ENCODE measurements at regions not wholly inside any gene's neighbourhood (a gene's known extent, or its start where the extent isn't known, plus 50 kb on each side); places are given as distances from the start of the nearest gene placed in this dataset.

DNA sequence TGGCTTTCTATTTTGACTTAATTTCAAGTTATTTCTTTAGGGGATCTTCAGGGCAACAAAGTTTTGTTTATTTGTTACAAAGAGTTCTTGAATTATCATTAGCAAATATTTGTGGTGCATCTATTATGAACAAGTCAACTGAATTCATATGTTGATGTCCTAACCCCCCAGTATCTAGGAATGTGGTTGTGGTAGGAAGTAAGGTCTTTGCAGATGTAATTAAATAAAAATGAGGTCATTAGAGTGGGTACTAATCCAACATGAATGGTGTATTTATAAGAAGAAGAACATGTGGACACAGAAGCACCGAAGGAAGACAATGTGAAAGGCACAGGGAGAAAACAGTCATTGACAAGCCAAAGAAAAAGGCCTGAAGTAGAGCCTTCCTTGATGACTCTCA lies 474.0 kb upstream of the DAB2 start:
- TF ChIP-seq, protein P1, sequence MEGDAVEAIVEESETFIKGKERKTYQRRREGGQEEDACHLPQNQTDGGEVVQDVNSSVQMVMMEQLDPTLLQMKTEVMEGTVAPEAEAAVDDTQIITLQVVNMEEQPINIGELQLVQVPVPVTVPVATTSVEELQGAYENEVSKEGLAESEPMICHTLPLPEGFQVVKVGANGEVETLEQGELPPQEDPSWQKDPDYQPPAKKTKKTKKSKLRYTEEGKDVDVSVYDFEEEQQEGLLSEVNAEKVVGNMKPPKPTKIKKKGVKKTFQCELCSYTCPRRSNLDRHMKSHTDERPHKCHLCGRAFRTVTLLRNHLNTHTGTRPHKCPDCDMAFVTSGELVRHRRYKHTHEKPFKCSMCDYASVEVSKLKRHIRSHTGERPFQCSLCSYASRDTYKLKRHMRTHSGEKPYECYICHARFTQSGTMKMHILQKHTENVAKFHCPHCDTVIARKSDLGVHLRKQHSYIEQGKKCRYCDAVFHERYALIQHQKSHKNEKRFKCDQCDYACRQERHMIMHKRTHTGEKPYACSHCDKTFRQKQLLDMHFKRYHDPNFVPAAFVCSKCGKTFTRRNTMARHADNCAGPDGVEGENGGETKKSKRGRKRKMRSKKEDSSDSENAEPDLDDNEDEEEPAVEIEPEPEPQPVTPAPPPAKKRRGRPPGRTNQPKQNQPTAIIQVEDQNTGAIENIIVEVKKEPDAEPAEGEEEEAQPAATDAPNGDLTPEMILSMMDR (IDR thresholded peaks at IDR 0.05; ENCODE audit: insufficient read depth, missing control alignments) = no peak
- FAIRE-seq (no peak), DNase-seq (ENCODE audit: insufficient read length, low spot score) (no peak)

DNA sequence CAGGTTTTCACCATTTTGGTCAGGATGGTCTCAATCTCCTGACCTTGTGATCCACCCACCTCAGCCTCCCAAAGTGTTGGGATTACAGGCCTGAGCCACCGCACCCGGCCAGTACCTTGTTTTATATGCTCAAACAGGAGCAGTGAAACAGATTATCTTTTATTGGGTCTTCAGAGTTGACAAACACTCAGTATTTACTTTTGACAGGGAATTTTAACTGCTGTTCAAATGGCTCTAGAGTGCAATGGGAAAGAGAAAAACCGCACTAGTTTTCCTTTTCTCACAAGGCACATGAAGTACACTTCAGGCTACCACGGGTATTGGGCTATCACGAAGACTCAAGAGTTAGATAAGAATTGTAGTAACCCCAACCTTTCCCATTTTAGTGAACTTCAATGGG lies 471.9 kb upstream of the DAB2 start:
- no peak for FAIRE-seq
- TF ChIP-seq, protein P1 (IDR thresholded peaks at IDR 0.05; ENCODE audit: insufficient read depth, missing control alignments) = no peak
- DNase-seq (ENCODE audit: insufficient read length, low spot score) = no peak

DNA sequence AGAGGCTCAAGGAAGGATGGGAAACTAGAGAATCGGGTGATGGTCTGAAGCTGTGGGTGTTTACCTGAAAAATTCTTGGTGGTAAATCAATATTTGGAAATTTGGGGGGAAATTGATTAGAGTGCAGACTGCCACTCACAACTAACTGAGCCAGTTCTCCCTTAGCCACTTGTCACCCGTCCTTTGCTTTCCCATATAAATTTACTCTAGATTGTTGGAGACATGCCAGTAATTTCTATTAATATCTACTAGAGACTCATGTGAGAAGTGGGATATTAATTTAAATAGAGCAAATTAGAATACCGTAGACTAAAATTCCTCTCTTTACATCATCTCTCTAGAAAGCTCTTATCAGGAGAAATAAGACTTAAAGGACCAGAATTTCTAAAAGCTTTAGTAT lies 471.3 kb upstream of the DAB2 start:
- TF ChIP-seq, protein P1 (IDR thresholded peaks at IDR 0.05; ENCODE audit: insufficient read depth, missing control alignments) = no peak
- no peak for FAIRE-seq
- no peak for DNase-seq (ENCODE audit: insufficient read length, low spot score)

DNA sequence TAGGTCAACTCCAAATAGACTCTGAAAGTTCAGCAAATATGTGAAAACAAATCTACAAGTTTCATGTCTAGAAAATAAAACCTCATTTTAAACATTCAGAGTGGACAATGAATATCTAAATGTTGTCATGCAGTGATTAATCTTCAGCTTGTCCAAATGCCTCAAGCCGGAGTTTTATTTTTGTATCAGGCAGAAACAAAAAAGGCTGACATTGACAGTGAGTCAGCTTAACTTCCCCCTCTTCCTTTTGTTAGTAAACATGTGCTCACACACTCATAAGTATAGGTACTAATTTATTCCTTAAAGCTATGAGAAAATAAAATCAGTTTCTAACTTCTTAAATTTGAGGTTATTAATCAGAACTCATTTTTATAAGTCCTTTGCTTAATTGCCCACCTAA lies 467.9 kb upstream of the DAB2 start:
- FAIRE-seq (no peak), DNase-seq (ENCODE audit: insufficient read length, low spot score) (no peak)
- TF ChIP-seq, protein P1 (IDR thresholded peaks at IDR 0.05; ENCODE audit: insufficient read depth, missing control alignments) = no peak

DNA sequence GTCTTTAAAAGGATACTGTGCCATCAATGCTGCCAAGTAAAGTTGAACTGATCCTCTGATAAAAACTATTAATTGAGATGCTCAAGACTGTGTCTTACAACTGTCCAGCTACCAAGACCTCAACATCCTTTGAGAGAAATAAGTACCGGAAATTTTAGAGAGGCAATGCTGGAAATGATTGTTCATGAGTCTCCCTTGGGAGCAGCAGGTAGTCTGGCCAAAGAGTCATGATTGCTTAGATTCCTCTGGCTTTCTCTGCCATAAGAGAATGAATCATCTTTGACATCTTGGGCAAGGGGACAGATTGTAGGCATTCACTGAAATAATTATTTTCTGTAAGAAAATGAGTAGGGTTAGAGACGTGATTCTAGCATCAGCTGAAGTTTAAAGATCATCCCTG lies 466.6 kb upstream of the DAB2 start:
- DNase-seq (ENCODE audit: insufficient read length, low spot score) = no peak
- TF ChIP-seq, protein P1 (IDR thresholded peaks at IDR 0.05; ENCODE audit: insufficient read depth, missing control alignments) = no peak
- no peak for FAIRE-seq

DNA sequence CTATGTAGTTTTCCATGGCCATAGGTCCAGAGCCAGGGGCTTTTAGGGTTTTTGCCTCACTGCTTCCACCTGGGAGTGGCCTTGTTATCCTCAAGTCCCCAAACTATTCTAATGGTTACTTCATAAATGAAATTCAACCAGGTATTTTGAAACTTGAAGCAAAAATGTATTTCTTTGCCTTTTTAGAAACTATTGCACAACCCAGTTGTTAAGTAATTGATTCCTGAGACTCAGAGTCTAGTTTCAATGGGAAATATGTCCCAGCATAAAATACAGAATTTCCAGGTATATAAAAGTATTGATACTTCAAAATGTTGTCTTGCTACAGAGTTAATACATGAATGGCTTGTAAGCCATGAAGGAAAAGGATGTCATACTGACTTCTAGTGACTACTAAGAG lies 456.2 kb upstream of the DAB2 start:
- FAIRE-seq (no peak), DNase-seq (ENCODE audit: insufficient read length, low spot score) (no peak)
- TF ChIP-seq, protein P1 (IDR thresholded peaks at IDR 0.05; ENCODE audit: insufficient read depth, missing control alignments) = no peak

DNA sequence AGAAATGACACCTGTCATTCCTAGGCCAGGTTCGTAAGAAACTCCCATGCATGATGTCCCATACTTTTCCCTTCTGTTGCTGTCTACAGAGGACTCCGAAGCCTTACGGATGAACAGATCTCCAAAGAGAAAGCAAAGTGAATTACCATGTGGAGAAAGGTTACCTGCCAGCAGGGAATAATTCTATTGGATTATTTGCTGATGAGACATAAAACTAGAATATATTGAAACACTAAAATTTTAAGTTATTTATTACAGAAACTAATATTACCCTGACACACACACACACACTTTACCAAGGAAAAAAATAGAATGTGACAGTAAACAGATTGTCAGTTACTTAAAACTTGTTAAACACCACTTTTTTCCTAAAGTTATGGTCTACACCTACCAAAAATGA lies 452.7 kb upstream of the DAB2 start:
- DNase-seq (ENCODE audit: insufficient read length, low spot score) (no peak), FAIRE-seq (no peak)
- TF ChIP-seq, protein P1 (IDR thresholded peaks at IDR 0.05; ENCODE audit: insufficient read depth, missing control alignments) = no peak
